ENCODE measurements at regions not wholly inside any gene's neighbourhood (a gene's known extent, or its start where the extent isn't known, plus 50 kb on each side); places are given as distances from the start of the nearest gene placed in this dataset.
"Not testable (repeated sequence)": the region's sequence is repeated elsewhere in the genome, so short reads cannot be mapped to it uniquely, and the experiment has no call there.

- DNase-seq (ENCODE audit: low spot score in 2 of 2) (no peak), FAIRE-seq (no peak)
These were observed 129.9 kb upstream of the PAK3 start for GRCh38 chrX:110966091-110966454.

- DNase-seq (ENCODE audit: low spot score in 2 of 2): no peak
- FAIRE-seq: no peak
These were observed 130.4 kb upstream of the PAK3 start for GRCh38 chrX:110965409-110966090.

GRCh38 chrX:110964786-110965185 lies 131.2 kb upstream of the PAK3 start:
- no peak for DNase-seq (ENCODE audit: low spot score in 2 of 2)

GRCh38 chrX:110962451-110962850 lies 133.5 kb upstream of the PAK3 start:
- no peak for DNase-seq (ENCODE audit: low spot score in 2 of 2)

More at GRCh38 chrX:110964786-110965185, 131.2 kb upstream of the PAK3 start:
- FAIRE-seq: no peak

GRCh38 chrX:110955706-110956105 lies 140.3 kb upstream of the PAK3 start:
- no peak for DNase-seq (ENCODE audit: low spot score in 2 of 2)
- no peak for FAIRE-seq

More at GRCh38 chrX:110962451-110962850, 133.5 kb upstream of the PAK3 start:
- FAIRE-seq: no peak

- FAIRE-seq (no peak), DNase-seq (ENCODE audit: low spot score in 2 of 2) (no peak)
These were observed 141.4 kb upstream of the PAK3 start for GRCh38 chrX:110954428-110955100.

- no peak for DNase-seq (ENCODE audit: low spot score in 2 of 2)
- no peak for FAIRE-seq
These were observed 144.3 kb upstream of the PAK3 start for GRCh38 chrX:110951472-110952269.

GRCh38 chrX:110944751-110945675 lies 149.4 kb upstream of the CHRDL1 start:
- FAIRE-seq: no peak
- DNase-seq (ENCODE audit: low spot score in 2 of 2): peak in 1 of 2 donors; percentile 3

GRCh38 chrX:110944311-110944750 lies 148.7 kb upstream of the CHRDL1 start:
- DNase-seq (ENCODE audit: low spot score in 2 of 2): peak in 1 of 2 donors; percentile 8
- FAIRE-seq: no peak

GRCh38 chrX:110941906-110942305 lies 146.3 kb upstream of the CHRDL1 start:
- FAIRE-seq (no peak), DNase-seq (ENCODE audit: low spot score in 2 of 2) (no peak)

GRCh38 chrX:110938977-110939732 lies 143.5 kb upstream of the CHRDL1 start:
- FAIRE-seq: no peak

GRCh38 chrX:110924871-110925270 lies 129.3 kb upstream of the CHRDL1 start:
- FAIRE-seq: no peak
- DNase-seq (ENCODE audit: low spot score in 2 of 2): no peak

More at GRCh38 chrX:110938977-110939732, 143.5 kb upstream of the CHRDL1 start:
- DNase-seq (ENCODE audit: low spot score in 2 of 2): no peak

GRCh38 chrX:110920991-110921390 lies 125.4 kb upstream of the CHRDL1 start:
- no peak for DNase-seq (ENCODE audit: low spot score in 2 of 2)
- FAIRE-seq: no peak

GRCh38 chrX:110915570-110915969 lies 120.0 kb upstream of the CHRDL1 start:
- FAIRE-seq (no peak), DNase-seq (ENCODE audit: low spot score in 2 of 2) (no peak)

- FAIRE-seq (no peak), DNase-seq (ENCODE audit: low spot score in 2 of 2) (no peak)
These were observed 119.5 kb upstream of the CHRDL1 start for GRCh38 chrX:110915111-110915510.

- DNase-seq (ENCODE audit: low spot score in 2 of 2) (no peak), FAIRE-seq (no peak)
These were observed 118.7 kb upstream of the CHRDL1 start for GRCh38 chrX:110914281-110914680.

GRCh38 chrX:110904747-110905146 lies 109.1 kb upstream of the CHRDL1 start:
- not testable (repeated sequence) for FAIRE-seq

GRCh38 chrX:110881971-110882370 lies 86.4 kb upstream of the CHRDL1 start:
- no peak for FAIRE-seq
- no peak for DNase-seq (ENCODE audit: low spot score in 2 of 2)

More at GRCh38 chrX:110904747-110905146, 109.1 kb upstream of the CHRDL1 start:
- DNase-seq (ENCODE audit: low spot score in 2 of 2): not testable (repeated sequence)

- DNase-seq (ENCODE audit: low spot score in 2 of 2): no peak
- FAIRE-seq: no peak
These were observed 81.7 kb upstream of the CHRDL1 start for GRCh38 chrX:110877326-110877725.
